Transverse colon (tissue), 4 donors: ENCODE measurements at regions not wholly inside any gene's neighbourhood (a gene's known extent, or its start where the extent isn't known, plus 50 kb on each side); places are given as distances from the start of the nearest gene placed in this dataset.

Experiments
- DNase-seq: peaks from one replicate; pipeline ENCODE4 v3.0.0-alpha.2; 2019
- H3K27ac ChIP-seq, 4 donors: fragments of 200-600 bp; sonication (generic); 2 replicates each; pipeline ENCODE4 v1.5.1; 2016 to 2018; ENCODE audit warnings: inconsistent platforms in 4 of 4
- H3K27me3 ChIP-seq: fragments of 200-600 bp; sonication (generic); 2 replicates; pipeline ENCODE4 v1.5.1; 2017; ENCODE audit warnings: inconsistent platforms
- H3K36me3 ChIP-seq, 4 donors: fragments of 200-600 bp; sonication (generic); 2 replicates each; pipeline ENCODE4 v1.5.1; 2017 to 2019; ENCODE audit warnings: inconsistent platforms in 4 of 4
- H3K4me1 ChIP-seq, 4 donors: fragments of 200-600 bp; sonication (generic); 2 replicates each; pipeline ENCODE4 v1.5.1; 2017 to 2020; ENCODE audit warnings: inconsistent platforms in 4 of 4
- H3K4me3 ChIP-seq, 4 donors: fragments of 200-600 bp; sonication (generic); 1 replicate in 1 of 4; 2 replicates in 3 of 4; pipeline versions ENCODE4 v1.5.1 to v1.6.1; 2017 to 2019; ENCODE audit warnings: inconsistent platforms in 4 of 4
- H3K9me3 ChIP-seq, 2 donors: fragments of 200-600 bp; sonication (generic); 2 replicates each; pipeline ENCODE4 v1.5.1; 2017 to 2019; ENCODE audit warnings: inconsistent platforms in 2 of 2
- EP300 ChIP-seq: sonication (generic); formaldehyde crosslinking; IDR thresholded peaks from one replicate; pipeline ENCODE4 v1.6.1; 2017; ENCODE audit warnings: antibody characterized with exemption, low read depth
- POLR2A ChIP-seq: fragments of 450-650 bp; IDR thresholded peaks from one replicate; pipeline ENCODE4 v1.6.1; 2016; ENCODE audit warnings: antibody characterized with exemption, mild to moderate bottlenecking, moderate library complexity
- POLR2AphosphoS5 ChIP-seq, 3 donors: sonication (generic); formaldehyde crosslinking; IDR thresholded peaks; one replicate each; pipeline ENCODE4 v1.6.1; 2016; ENCODE audit warnings: antibody characterized with exemption in 3 of 3
- WGBS, 2 donors: methylation state at CpG; one replicate each; pipeline ENCODE4 v1.1.5; 2018; ENCODE audit warnings: low coverage in 1 of 2; 5-methylcytosine and 5-hydroxymethylcytosine counted together
- in situ Hi-C, 4 donors: fragments of 200-750 bp; cut with MboI; loops; one replicate each; pipeline versions ENCODE4 v1.15.0 to v1.15.1; 2017; ENCODE audit warnings: low sequenced_read_pairs in 3 of 4, low pct_ligation_motif_present in 1 of 4, low pct_unique_long_range_greater_than_20kb in 1 of 4
- intact Hi-C: fragments of 100-400 bp; cut with DNase I; formaldehyde crosslinking; loops from one replicate; pipeline ENCODE4 v1.15.1; 2023; ENCODE audit warnings: low total_unique reads
- TF ChIP-seq, protein P1 (sequence below), 5 experiments: fragments of 200-600 bp in 3 of 5; fragments of 450-650 bp in 2 of 5; sonication (generic) in 3 of 5; IDR thresholded peaks; 1 replicate in 2 of 5; 2 replicates in 3 of 5; pipeline ENCODE4 v1.5.1; 2016 to 2017; ENCODE audit warnings: antibody characterized with exemption in 5 of 5, inconsistent platforms in 3 of 5, mild to moderate bottlenecking in 2 of 5, moderate library complexity in 1 of 5

GRCh38 chr7:137172105-137172590 is 171.4 kb downstream of the PTN start:
- in situ Hi-C loops = loop anchor here in 3 of 4 donors (25.0 kb wide), 2 partner anchors 290 to 415 kb away; no protein-coding TSS in a partner anchor
- 36 to 59% methylated on average over 1 of the region's 1 CpG for WGBS, 2 donors
- Histone ChIP-seq H3K36me3 (no peaks in the 10 kb centered on the region), H3K4me3 (no peak overlapping the region), H3K9me3 (no peaks in the 10 kb centered on the region), H3K4me1 (no peaks in the 10 kb centered on the region), H3K27me3 (no peaks in the 10 kb centered on the region), H3K27ac (no peak overlapping the region)
- no peak for TF ChIP-seq EP300
- TF ChIP-seq POLR2A = no peak
- no peak for DNase-seq
- intact Hi-C loops = no loop called here

GRCh38 chr7:137169282-137169698 is 174.2 kb downstream of the PTN start:
- Histone ChIP-seq H3K4me1 (no peaks in the 10 kb centered on the region), H3K27me3 (no peaks in the 10 kb centered on the region), H3K36me3 (no peaks in the 10 kb centered on the region), H3K27ac (no peak overlapping the region), H3K9me3 (no peaks in the 10 kb centered on the region), H3K4me3 (no peak overlapping the region)
- in situ Hi-C loops = loop anchor here in 3 of 4 donors (25.0 kb wide), 2 partner anchors 293 to 418 kb away; no protein-coding TSS in a partner anchor
- peak; percentile 34 for DNase-seq
- TF ChIP-seq, protein P1, sequence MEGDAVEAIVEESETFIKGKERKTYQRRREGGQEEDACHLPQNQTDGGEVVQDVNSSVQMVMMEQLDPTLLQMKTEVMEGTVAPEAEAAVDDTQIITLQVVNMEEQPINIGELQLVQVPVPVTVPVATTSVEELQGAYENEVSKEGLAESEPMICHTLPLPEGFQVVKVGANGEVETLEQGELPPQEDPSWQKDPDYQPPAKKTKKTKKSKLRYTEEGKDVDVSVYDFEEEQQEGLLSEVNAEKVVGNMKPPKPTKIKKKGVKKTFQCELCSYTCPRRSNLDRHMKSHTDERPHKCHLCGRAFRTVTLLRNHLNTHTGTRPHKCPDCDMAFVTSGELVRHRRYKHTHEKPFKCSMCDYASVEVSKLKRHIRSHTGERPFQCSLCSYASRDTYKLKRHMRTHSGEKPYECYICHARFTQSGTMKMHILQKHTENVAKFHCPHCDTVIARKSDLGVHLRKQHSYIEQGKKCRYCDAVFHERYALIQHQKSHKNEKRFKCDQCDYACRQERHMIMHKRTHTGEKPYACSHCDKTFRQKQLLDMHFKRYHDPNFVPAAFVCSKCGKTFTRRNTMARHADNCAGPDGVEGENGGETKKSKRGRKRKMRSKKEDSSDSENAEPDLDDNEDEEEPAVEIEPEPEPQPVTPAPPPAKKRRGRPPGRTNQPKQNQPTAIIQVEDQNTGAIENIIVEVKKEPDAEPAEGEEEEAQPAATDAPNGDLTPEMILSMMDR (IDR thresholded peaks at IDR 0.05) = peak; percentile 48 to 68 (median 54)
- TF ChIP-seq EP300 = no peak
- no peak for TF ChIP-seq POLR2A
- peak in 1 of 3 donors; percentile 35 for TF ChIP-seq POLR2AphosphoS5 (IDR thresholded peaks at IDR 0.05)
- intact Hi-C loops = no loop called here
- 18 to 27% methylated on average over 6 to 8 of the region's 8 CpGs for WGBS, 2 donors

DNA sequence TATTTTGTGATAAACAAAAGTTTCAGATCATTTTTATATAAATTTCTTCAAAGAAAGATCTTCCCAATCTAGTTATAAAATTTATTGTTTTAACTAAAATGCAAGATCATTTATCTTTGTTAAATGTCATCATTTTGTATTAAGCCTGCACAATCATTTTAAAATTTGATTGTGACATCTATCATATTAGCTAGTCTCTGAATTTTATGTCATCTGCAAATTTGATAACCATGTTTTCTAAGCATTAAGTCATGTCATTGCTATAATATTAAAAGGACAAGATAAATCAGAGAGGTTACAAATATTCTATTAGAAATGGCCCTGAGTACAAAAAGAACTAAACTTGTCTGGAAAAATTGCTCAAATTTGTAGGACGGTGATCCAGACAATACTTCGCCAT is 175.9 kb downstream of the PTN start:
- no peak for DNase-seq
- Histone ChIP-seq H3K9me3 (no peaks in the 10 kb centered on the region), H3K27ac (no peak overlapping the region), H3K36me3 (no peaks in the 10 kb centered on the region), H3K4me1 (no peaks in the 10 kb centered on the region), H3K4me3 (no peak overlapping the region), H3K27me3 (no peaks in the 10 kb centered on the region)
- intact Hi-C loops (no loop called here), in situ Hi-C loops (loop anchor here in 3 of 4 donors (25.0 kb wide), 2 partner anchors 295 to 420 kb away; no protein-coding TSS in a partner anchor)
- TF ChIP-seq POLR2AphosphoS5 (IDR thresholded peaks at IDR 0.05) = no peak
- TF ChIP-seq EP300 = no peak
- TF ChIP-seq, protein P1 (IDR thresholded peaks at IDR 0.05) = no peak
- TF ChIP-seq POLR2A = no peak
- WGBS, 2 donors = 92 to 94% methylated on average over 2 of the region's 2 CpGs

DNA sequence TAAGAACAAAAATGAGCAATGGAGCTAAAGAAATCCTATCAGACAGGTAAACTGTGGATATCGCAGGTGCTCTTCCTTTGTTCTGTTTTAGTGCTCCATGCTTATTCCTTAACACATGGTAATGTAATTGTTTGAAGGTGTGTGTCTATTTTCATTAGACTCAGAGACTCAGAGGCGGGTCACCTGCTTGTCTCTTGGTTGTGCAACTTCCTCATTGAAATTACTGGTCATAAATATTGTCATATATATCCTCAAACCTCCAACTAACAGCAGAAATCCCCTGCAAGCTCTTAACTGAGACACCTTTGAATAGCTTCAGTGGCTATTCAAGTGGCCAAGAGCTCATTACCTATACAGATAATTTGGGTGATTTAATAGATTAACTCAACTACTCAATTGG is 177.2 kb downstream of the PTN start:
- intact Hi-C loops (no loop called here), in situ Hi-C loops (loop anchor here in 3 of 4 donors (25.0 kb wide), 2 partner anchors 296 to 421 kb away; no protein-coding TSS in a partner anchor)
- Histone ChIP-seq H3K36me3 (no peaks in the 10 kb centered on the region), H3K9me3 (no peaks in the 10 kb centered on the region), H3K27ac (no peak overlapping the region), H3K27me3 (no peaks in the 10 kb centered on the region), H3K4me3 (no peak overlapping the region), H3K4me1 (no peaks in the 10 kb centered on the region)
- TF ChIP-seq, protein P1 (IDR thresholded peaks at IDR 0.05) = no peak
- TF ChIP-seq POLR2AphosphoS5 (IDR thresholded peaks at IDR 0.05) = no peak
- no peak for DNase-seq
- 23 to 57% methylated on average over 2 of the region's 2 CpGs for WGBS, 2 donors

GRCh38 chr7:137165786-137166185 is 177.7 kb downstream of the PTN start:
- intact Hi-C loops (no loop called here), in situ Hi-C loops (loop anchor here in 3 of 4 donors (25.0 kb wide), 2 partner anchors 297 to 422 kb away; no protein-coding TSS in a partner anchor)
- Histone ChIP-seq H3K27ac (no peak overlapping the region), H3K36me3 (no peaks in the 10 kb centered on the region), H3K9me3 (no peaks in the 10 kb centered on the region), H3K27me3 (no peaks in the 10 kb centered on the region), H3K4me1 (no peaks in the 10 kb centered on the region), H3K4me3 (no peak overlapping the region)
- TF ChIP-seq, protein P1 (IDR thresholded peaks at IDR 0.05) = no peak
- TF ChIP-seq POLR2AphosphoS5 (IDR thresholded peaks at IDR 0.05) (no peak), POLR2A (no peak), EP300 (no peak)
- WGBS, 2 donors = 71 to 90% methylated on average over 1 to 3 of the region's 3 CpGs
- DNase-seq = no peak
